Kidney (tissue), 13 donors: ENCODE measurements at regions not wholly inside any gene's neighbourhood (a gene's known extent, or its start where the extent isn't known, plus 50 kb on each side); places are given as distances from the start of the nearest gene placed in this dataset.

Source experiments
- DNase-seq, 5 donors: peaks; one replicate each; pipeline ENCODE4 v3.0.0-alpha.2; 2013 to 2020
- FAIRE-seq: peaks from 2 replicates; lab custom pipeline; 2012; peaks lifted over from hg19 to GRCh38; lab: Jason Lieb, UNC
- H3K27ac ChIP-seq, 2 donors: one replicate each; pipeline ENCODE4 v1.7.0; 2013; ENCODE audit warnings: low read depth in 2 of 2, low read length in 2 of 2, inconsistent platforms in 1 of 2
- H3K27me3 ChIP-seq: one replicate; pipeline ENCODE4 v1.7.1; 2013; ENCODE audit warnings: low read length, inconsistent platforms; ENCODE audit not compliant: control insufficient read depth, insufficient read depth
- H3K36me3 ChIP-seq, 3 donors: one replicate each; pipeline versions ENCODE4 v1.7.0 to v1.7.1; 2013; ENCODE audit warnings: low read length in 3 of 3, control low read depth in 1 of 3, inconsistent platforms in 1 of 3; ENCODE audit not compliant: insufficient read depth in 3 of 3, control insufficient read depth in 2 of 3
- H3K4me1 ChIP-seq, 3 donors: one replicate each; pipeline versions ENCODE4 v1.7.0 to v1.7.1; 2013; ENCODE audit warnings: low read length in 3 of 3, inconsistent platforms in 1 of 3, low read depth in 1 of 3; ENCODE audit not compliant: control insufficient read depth in 2 of 3, insufficient read depth in 2 of 3
- H3K4me3 ChIP-seq, 3 donors: one replicate each; pipeline versions ENCODE4 v1.7.0 to v1.8.1; 2013; ENCODE audit warnings: low read length in 3 of 3, control low read depth in 1 of 3, inconsistent platforms in 1 of 3
- H3K9ac ChIP-seq, 3 donors: one replicate each; pipeline versions ENCODE4 v1.7.0 to v1.7.1; 2013; ENCODE audit warnings: low read length in 3 of 3, control low read depth in 1 of 3, inconsistent platforms in 1 of 3
- H3K9me3 ChIP-seq, 3 donors: one replicate each; pipeline versions ENCODE4 v1.7.0 to v1.7.1; 2013; ENCODE audit warnings: low read length in 3 of 3, control low read depth in 1 of 3, inconsistent platforms in 1 of 3; ENCODE audit not compliant: control insufficient read depth in 2 of 3, insufficient read depth in 1 of 3
- intact Hi-C: fragments of 100-400 bp; cut with DNase I; formaldehyde crosslinking; loops from one replicate; pipeline ENCODE4 v1.11.1; 2022
- TF ChIP-seq, protein P1 (sequence below): IDR thresholded peaks from 3 replicates; pipeline ENCODE4 v1.5.1; 2012; ENCODE audit warnings: mild to moderate bottlenecking, moderate library complexity, borderline replicate concordance; ENCODE audit not compliant: insufficient read depth; ENCODE audit errors: extremely low read depth
- donor health status: control.
- donor health status: control.
- donor health status: control.
- donor health status: control.
- donor health status: control.
- donor health status: DM: yes; HTN: yes; CAD: no.
- donor health status: Normal renal cell carcinoma (clear cell type).

DNA sequence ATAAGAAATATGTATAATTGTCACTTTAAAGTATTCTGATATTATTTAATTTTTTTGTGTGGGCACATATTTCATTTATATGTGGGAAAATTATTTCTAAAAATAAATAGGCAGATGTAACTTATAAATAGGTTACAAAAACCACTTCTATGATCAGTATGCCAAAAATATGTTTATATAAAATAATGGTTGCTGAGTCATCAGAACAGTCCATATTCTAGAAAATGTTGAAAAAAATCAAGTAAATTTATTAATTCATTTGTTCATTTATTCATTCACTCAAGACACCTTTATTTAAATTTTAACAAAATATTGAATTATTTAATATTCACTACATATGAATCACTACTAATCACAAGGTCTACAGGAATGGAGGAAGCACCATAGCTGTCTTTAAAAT lies 1387.3 kb upstream of the C9orf72 start:
- H3K36me3 ChIP-seq, result no peaks in the 10 kb centered on the region
- no peaks in the 10 kb centered on the region for H3K4me1 ChIP-seq
- intact Hi-C loops, result no loop called here
- FAIRE-seq, result no peak
- H3K9me3 ChIP-seq, result no peaks in the 10 kb centered on the region
- TF ChIP-seq, protein P1, sequence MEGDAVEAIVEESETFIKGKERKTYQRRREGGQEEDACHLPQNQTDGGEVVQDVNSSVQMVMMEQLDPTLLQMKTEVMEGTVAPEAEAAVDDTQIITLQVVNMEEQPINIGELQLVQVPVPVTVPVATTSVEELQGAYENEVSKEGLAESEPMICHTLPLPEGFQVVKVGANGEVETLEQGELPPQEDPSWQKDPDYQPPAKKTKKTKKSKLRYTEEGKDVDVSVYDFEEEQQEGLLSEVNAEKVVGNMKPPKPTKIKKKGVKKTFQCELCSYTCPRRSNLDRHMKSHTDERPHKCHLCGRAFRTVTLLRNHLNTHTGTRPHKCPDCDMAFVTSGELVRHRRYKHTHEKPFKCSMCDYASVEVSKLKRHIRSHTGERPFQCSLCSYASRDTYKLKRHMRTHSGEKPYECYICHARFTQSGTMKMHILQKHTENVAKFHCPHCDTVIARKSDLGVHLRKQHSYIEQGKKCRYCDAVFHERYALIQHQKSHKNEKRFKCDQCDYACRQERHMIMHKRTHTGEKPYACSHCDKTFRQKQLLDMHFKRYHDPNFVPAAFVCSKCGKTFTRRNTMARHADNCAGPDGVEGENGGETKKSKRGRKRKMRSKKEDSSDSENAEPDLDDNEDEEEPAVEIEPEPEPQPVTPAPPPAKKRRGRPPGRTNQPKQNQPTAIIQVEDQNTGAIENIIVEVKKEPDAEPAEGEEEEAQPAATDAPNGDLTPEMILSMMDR, result no peak
- no peaks in the 10 kb centered on the region for H3K27me3 ChIP-seq
- DNase-seq, result no peak
- no peak overlapping the region for H3K9ac ChIP-seq
- H3K4me3 ChIP-seq, result no peak overlapping the region
- no peak overlapping the region for H3K27ac ChIP-seq

GRCh38 chr9:28961623-28962022 lies 1388.3 kb upstream of the C9orf72 start:
- no peaks in the 10 kb centered on the region for H3K36me3 ChIP-seq
- H3K9ac ChIP-seq, result no peak overlapping the region
- no peaks in the 10 kb centered on the region for H3K27me3 ChIP-seq
- no peaks in the 10 kb centered on the region for H3K9me3 ChIP-seq
- DNase-seq, result no peak
- intact Hi-C loops, result no loop called here
- H3K27ac ChIP-seq, result no peak overlapping the region
- no peak overlapping the region for H3K4me3 ChIP-seq
- TF ChIP-seq, protein P1, result no peak
- no peaks in the 10 kb centered on the region for H3K4me1 ChIP-seq
- FAIRE-seq, result no peak

- Histone ChIP-seq H3K4me3 (no peak overlapping the region), H3K27me3 (no peaks in the 10 kb centered on the region), H3K4me1 (no peaks in the 10 kb centered on the region), H3K36me3 (no peaks in the 10 kb centered on the region), H3K9ac (no peak overlapping the region), H3K9me3 (no peaks in the 10 kb centered on the region), H3K27ac (no peak overlapping the region)
- DNase-seq (no peak), FAIRE-seq (no peak)
- intact Hi-C loops, result no loop called here
- TF ChIP-seq, protein P1, result no peak
Observed at GRCh38 chr9:28967226-28967625, 1393.9 kb upstream of the C9orf72 start.

DNA sequence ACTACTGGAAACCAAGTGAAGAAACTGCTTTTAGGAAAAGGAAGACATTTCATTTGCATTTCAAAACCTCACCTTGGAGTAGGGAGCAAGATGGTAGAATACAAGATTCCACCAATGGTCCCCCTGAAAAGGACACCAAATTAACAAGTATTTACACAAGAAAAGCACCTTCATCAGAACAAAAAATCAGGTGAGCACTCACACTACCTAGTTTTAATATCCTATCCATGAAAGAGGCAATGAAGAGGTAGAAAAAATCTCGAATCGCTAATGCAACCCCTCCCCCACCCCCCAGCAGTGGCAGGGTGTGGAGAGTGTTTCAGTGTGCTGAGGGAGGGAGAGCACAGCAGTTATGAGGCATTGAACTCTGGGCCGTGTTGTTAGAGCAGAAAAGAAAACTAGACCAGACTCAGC lies 1397.0 kb upstream of the C9orf72 start:
- H3K27ac ChIP-seq, result no peak overlapping the region
- TF ChIP-seq, protein P1, result no peak
- no peaks in the 10 kb centered on the region for H3K36me3 ChIP-seq
- no peak overlapping the region for H3K4me3 ChIP-seq
- H3K4me1 ChIP-seq, result no peaks in the 10 kb centered on the region
- H3K27me3 ChIP-seq, result no peaks in the 10 kb centered on the region
- no peak overlapping the region for H3K9ac ChIP-seq
- DNase-seq (no peak), FAIRE-seq (no peak)
- no peaks in the 10 kb centered on the region for H3K9me3 ChIP-seq
- intact Hi-C loops, result no loop called here
